ENCODE measurements at regions not wholly inside any gene's neighbourhood (a gene's known extent, or its start where the extent isn't known, plus 50 kb on each side); places are given as distances from the start of the nearest gene placed in this dataset.

DNA sequence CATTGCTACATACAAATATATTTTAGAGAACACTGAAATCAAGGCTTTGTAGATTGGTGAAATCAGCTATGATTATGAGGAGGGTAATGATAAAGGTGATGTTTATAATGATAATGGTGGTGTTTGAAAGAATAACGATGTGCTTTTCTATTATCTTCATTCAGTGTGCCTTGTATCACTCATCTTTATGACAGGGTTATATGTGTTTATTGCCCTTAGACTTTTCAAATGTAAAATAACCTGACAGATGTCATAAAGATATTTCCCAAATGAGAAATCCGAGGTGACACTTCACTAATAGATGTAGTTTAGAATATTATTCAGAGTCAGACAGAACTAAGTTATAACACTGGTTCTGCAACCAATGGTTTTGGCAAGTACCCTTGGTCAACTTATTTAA is 323.0 kb upstream of the SPANXN4 start:
- TF ChIP-seq CTCF (IDR thresholded peaks at IDR 0.05 in 4 of 5, conservative IDR thresholded peaks at IDR 0.05 in 1 of 5) (no peak), POLR2A (IDR thresholded peaks at IDR 0.05) (no peak)

All from gastrocnemius medialis (tissue), 4 donors.